ENCODE measurements at regions not wholly inside any gene's neighbourhood (a gene's known extent, or its start where the extent isn't known, plus 50 kb on each side); places are given as distances from the start of the nearest gene placed in this dataset.
"Not testable (repeated sequence)": the region's sequence is repeated elsewhere in the genome, so short reads cannot be mapped to it uniquely, and the experiment has no call there.

GRCh38 chr2:147594038-147594437 lies 250.8 kb upstream of the ACVR2A start:
- Histone ChIP-seq H3K4ac (ENCODE audit: low read depth, low read length) (no peak overlapping the region), H2BK12ac (ENCODE audit: insufficient read length, low read depth, low read length) (no peak overlapping the region), H2AK5ac (ENCODE audit: insufficient read length, low read length) (no peak overlapping the region), H3K27ac (ENCODE audit: insufficient read length, low read depth, low read length) (no peak overlapping the region), H4K5ac (ENCODE audit: insufficient read length, low read depth, low read length) (no peak overlapping the region), H4K20me1 (ENCODE audit: control insufficient read depth, insufficient read depth, insufficient read length) (no peaks in the 10 kb centered on the region), H3K9ac (ENCODE audit: extremely low read depth, insufficient read length, low read length) (no peak overlapping the region), H4K8ac (replicated peaks; ENCODE audit: insufficient read length, low read depth, low read length) (no peak overlapping the region), H3K4me2 (ENCODE audit: insufficient read depth, insufficient read length, low read length) (no peak overlapping the region), H2BK120ac (ENCODE audit: low read depth, low read length, poor library complexity, severe bottlenecking) (no peak overlapping the region), H3K23ac (ENCODE audit: insufficient read length, low read depth, low read length) (no peak overlapping the region), H3K27me3 (ENCODE audit: insufficient read depth, low read length) (no peaks in the 10 kb centered on the region), H2AFZ (ENCODE audit: low read length) (no peak overlapping the region), H2BK15ac (ENCODE audit: low read depth, low read length) (no peak overlapping the region), H3K9me3 (ENCODE audit: control insufficient read depth, low read depth, low read length) (no peaks in the 10 kb centered on the region), H3K79me2 (ENCODE audit: insufficient read depth, low read length) (no peaks in the 10 kb centered on the region), H3K56ac (ENCODE audit: insufficient read length, low read depth, low read length) (no peak overlapping the region), H4K91ac (ENCODE audit: insufficient read length, low read depth, low read length) (no peak overlapping the region), H3K14ac (ENCODE audit: insufficient read depth, low read length) (no peak overlapping the region), H3K4me1 (ENCODE audit: insufficient read depth, low read length) (peaks cover 4% of the 10 kb centered on the region; the same call in 1 of the 2 replicates), H3T11ph (ENCODE audit: low read length) (no peak overlapping the region), H2BK20ac (ENCODE audit: low read depth, low read length, poor library complexity, severe bottlenecking) (no peak overlapping the region), H3K18ac (ENCODE audit: insufficient read length, low read depth, low read length) (no peak overlapping the region), H2BK5ac (ENCODE audit: insufficient read length, low read length) (no peak overlapping the region), H3K79me1 (ENCODE audit: insufficient read depth, low read depth, low read length, poor library complexity, severe bottlenecking) (no peaks in the 10 kb centered on the region), H3K23me2 (ENCODE audit: insufficient read length, low read depth, low read length, poor library complexity, severe bottlenecking) (no peaks in the 10 kb centered on the region)
- DNase-seq, result no peak
- Mint-ChIP-seq H3K4me1 (peaks cover 7 to 8% of the 10 kb centered on the region in 2 experiments; a peak in 2 of 4 replicates), H3K4me3 (no peak overlapping the region), H3K27me3 (ENCODE audit: low read depth) (no peaks in the 10 kb centered on the region), H3K36me3 (ENCODE audit: insufficient read depth in 1 of 3, low read depth in 3 of 3) (peaks cover 0 to 21% (median 6%) of the 10 kb centered on the region in 3 experiments; a peak in 4 of 7 replicates), H3K27ac (no peak overlapping the region), H3K9me3 (peaks cover 11 to 15% of the 10 kb centered on the region in 2 experiments)
- WGBS (ENCODE audit: extremely low coverage, insufficient read length, low lambda C conversion rate), result no CpG with 5 or more reads among the region's 3 CpGs
- TF ChIP-seq CTCF (conservative IDR thresholded peaks at IDR 0.05), result no peak

GRCh38 chr2:147592784-147593183 lies 252.0 kb upstream of the ACVR2A start:
- DNase-seq; H2AK5ac ChIP-seq (ENCODE audit: insufficient read length, low read length); H3K4ac ChIP-seq (ENCODE audit: low read depth, low read length); H2AFZ ChIP-seq (ENCODE audit: low read length); H3K27me3 Mint-ChIP-seq (ENCODE audit: low read depth); H4K91ac ChIP-seq (ENCODE audit: insufficient read length, low read depth, low read length); H2BK5ac ChIP-seq (ENCODE audit: insufficient read length, low read length); H3K27me3 ChIP-seq (ENCODE audit: insufficient read depth, low read length); H3K4me2 ChIP-seq (ENCODE audit: insufficient read depth, insufficient read length, low read length); H4K8ac ChIP-seq (replicated peaks; ENCODE audit: insufficient read length, low read depth, low read length); H3K79me1 ChIP-seq (ENCODE audit: insufficient read depth, low read depth, low read length, poor library complexity, severe bottlenecking); H3K18ac ChIP-seq (ENCODE audit: insufficient read length, low read depth, low read length); H2BK12ac ChIP-seq (ENCODE audit: insufficient read length, low read depth, low read length); H2BK15ac ChIP-seq (ENCODE audit: low read depth, low read length); H2BK120ac ChIP-seq (ENCODE audit: low read depth, low read length, poor library complexity, severe bottlenecking); H4K20me1 ChIP-seq (ENCODE audit: control insufficient read depth, insufficient read depth, insufficient read length); H3K23me2 ChIP-seq (ENCODE audit: insufficient read length, low read depth, low read length, poor library complexity, severe bottlenecking); H3K4me3 Mint-ChIP-seq; H3K27ac ChIP-seq (ENCODE audit: insufficient read length, low read depth, low read length); H4K5ac ChIP-seq (ENCODE audit: insufficient read length, low read depth, low read length); H3K4me1 ChIP-seq (ENCODE audit: insufficient read depth, low read length); H3K56ac ChIP-seq (ENCODE audit: insufficient read length, low read depth, low read length); H3K4me1 Mint-ChIP-seq; H3K79me2 ChIP-seq (ENCODE audit: insufficient read depth, low read length); H3K9me3 ChIP-seq (ENCODE audit: control insufficient read depth, low read depth, low read length); H3T11ph ChIP-seq (ENCODE audit: low read length); H2BK20ac ChIP-seq (ENCODE audit: low read depth, low read length, poor library complexity, severe bottlenecking); H3K23ac ChIP-seq (ENCODE audit: insufficient read length, low read depth, low read length); H3K14ac ChIP-seq (ENCODE audit: insufficient read depth, low read length); H3K9ac ChIP-seq (ENCODE audit: extremely low read depth, insufficient read length, low read length): not testable (repeated sequence)
- WGBS (ENCODE audit: extremely low coverage, insufficient read length, low lambda C conversion rate), result no CpG with 5 or more reads among the region's 2 CpGs
- Mint-ChIP-seq H3K9me3 (peaks cover 11 to 15% of the 10 kb centered on the region in 2 experiments), H3K27ac (0 out of 7 replicates have a peak overlapping the region, but pooled peaks of 1 of the 3 experiments have one; percentile 33), H3K36me3 (ENCODE audit: insufficient read depth in 1 of 3, low read depth in 3 of 3) (peaks cover 0 to 21% (median 6%) of the 10 kb centered on the region in 3 experiments; a peak in 4 of 7 replicates)
